WTC11 (cell line): ENCODE measurements at regions not wholly inside any gene's neighbourhood (a gene's known extent, or its start where the extent isn't known, plus 50 kb on each side); places are given as distances from the start of the nearest gene placed in this dataset.

ENCODE experiments used
- CREB1 ChIP-seq: sonication (generic); formaldehyde crosslinking; IDR thresholded peaks from 2 replicates; pipeline ENCODE4 v1.8.0; 2023; ENCODE audit warnings: mild to moderate bottlenecking, missing genetic modification reagents
- CTCF ChIP-seq: fragments of 200-600 bp; IDR thresholded peaks from 2 replicates; pipeline ENCODE4 v1.8.0; 2022; ENCODE audit warnings: antibody characterized with exemption
- ETV6 ChIP-seq: sonication (generic); formaldehyde crosslinking; IDR thresholded peaks from 2 replicates; pipeline ENCODE4 v1.8.1; 2022; ENCODE audit warnings: mild to moderate bottlenecking, missing genetic modification reagents
- FOXP1 ChIP-seq: sonication (generic); formaldehyde crosslinking; IDR thresholded peaks from 2 replicates; pipeline ENCODE4 v1.8.0; 2022; ENCODE audit warnings: missing genetic modification reagents, mild to moderate bottlenecking, moderate library complexity, borderline replicate concordance
- PREB ChIP-seq: sonication (generic); formaldehyde crosslinking; IDR thresholded peaks from 2 replicates; pipeline ENCODE4 v1.8.1; 2022; ENCODE audit warnings: mild to moderate bottlenecking, missing genetic modification reagents, moderate library complexity, borderline replicate concordance
- ZMAT4 ChIP-seq: fragments of 250-450 bp; sonication (Bioruptor Pico); IDR thresholded peaks from 2 replicates; pipeline ENCODE4 v1.9.0; 2021; ENCODE audit warnings: mild to moderate bottlenecking
- ZNF121 ChIP-seq: sonication (generic); formaldehyde crosslinking; IDR thresholded peaks from 2 replicates; pipeline ENCODE4 v1.8.0; 2023; ENCODE audit warnings: missing genetic modification reagents

- TF ChIP-seq CTCF: no peak
- TF ChIP-seq ETV6 (CRISPR knock-in tag): no peak
- TF ChIP-seq ZMAT4 (CRISPR knock-in tag): no peak
- TF ChIP-seq CREB1 (CRISPR knock-in tag): no peak
- TF ChIP-seq FOXP1 (CRISPR knock-in tag): no peak
- no peak for TF ChIP-seq PREB (CRISPR knock-in tag)
- no peak for TF ChIP-seq ZNF121 (CRISPR knock-in tag)
Observed at GRCh38 chr17:53137869-53138268, 684.9 kb upstream of the KIF2B start.
